Stimulated activated CD4-positive, alpha-beta T cell treated with anti-CD3 and anti-CD28 coated beads, TNF-alpha, amount 100 ng/mL, for 24 hours (primary cell): ENCODE measurements at regions not wholly inside any gene's neighbourhood (a gene's known extent, or its start where the extent isn't known, plus 50 kb on each side); places are given as distances from the start of the nearest gene placed in this dataset.

ENCODE experiments used
- DNase-seq, 3 experiments: peaks; one replicate each; pipeline ENCODE4 v3.0.0-alpha.2; 2020; ENCODE audit warnings: low read depth in 3 of 3

GRCh38 chr10:8539056-8539455 lies 484.6 kb downstream of the GATA3 start:
- no peak for DNase-seq

- DNase-seq = no peak
Measured at GRCh38 chr10:8543361-8544056, 489.0 kb downstream of the GATA3 start.

GRCh38 chr10:8544057-8544380 lies 489.5 kb downstream of the GATA3 start:
- DNase-seq = no peak

GRCh38 chr10:8544500-8544899 lies 490.0 kb downstream of the GATA3 start:
- no peak for DNase-seq

- no peak for DNase-seq
Measured at GRCh38 chr10:8554574-8554973, 500.1 kb downstream of the GATA3 start.

- no peak for DNase-seq
Measured at GRCh38 chr10:8556321-8556720, 501.8 kb downstream of the GATA3 start.

GRCh38 chr10:8563478-8563877 lies 509.0 kb downstream of the GATA3 start:
- no peak for DNase-seq

- no peak for DNase-seq
Measured at GRCh38 chr10:8566737-8567136, 512.2 kb downstream of the GATA3 start.

GRCh38 chr10:8568401-8568800 lies 513.9 kb downstream of the GATA3 start:
- DNase-seq = peak in 1 of 3 experiments; percentile 5

GRCh38 chr10:8575620-8576019 lies 521.1 kb downstream of the GATA3 start:
- no peak for DNase-seq

- DNase-seq = no peak
Measured at GRCh38 chr10:8576281-8576680, 521.8 kb downstream of the GATA3 start.

- no peak for DNase-seq
Measured at GRCh38 chr10:8576911-8577310, 522.4 kb downstream of the GATA3 start.

GRCh38 chr10:8577686-8578085 lies 523.2 kb downstream of the GATA3 start:
- DNase-seq = no peak

- DNase-seq = no peak
Measured at GRCh38 chr10:8581521-8582225, 527.2 kb downstream of the GATA3 start.

- no peak for DNase-seq
Measured at GRCh38 chr10:8583096-8583495, 528.6 kb downstream of the GATA3 start.

- DNase-seq = no peak
Measured at GRCh38 chr10:8584666-8585065, 530.2 kb downstream of the GATA3 start.

GRCh38 chr10:8586504-8586903 lies 532.0 kb downstream of the GATA3 start:
- DNase-seq = no peak

GRCh38 chr10:8588135-8588534 lies 533.6 kb downstream of the GATA3 start:
- no peak for DNase-seq

- DNase-seq = no peak
Measured at GRCh38 chr10:8590518-8590917, 536.0 kb downstream of the GATA3 start.

- DNase-seq = no peak
Measured at GRCh38 chr10:8591640-8592039, 537.2 kb downstream of the GATA3 start.

GRCh38 chr10:8594176-8594575 lies 539.7 kb downstream of the GATA3 start:
- DNase-seq = no peak

GRCh38 chr10:8594711-8595110 lies 540.2 kb downstream of the GATA3 start:
- DNase-seq = no peak

GRCh38 chr10:8595140-8595539 lies 540.7 kb downstream of the GATA3 start:
- DNase-seq = no peak
